ENCODE measurements at regions not wholly inside any gene's neighbourhood (a gene's known extent, or its start where the extent isn't known, plus 50 kb on each side); places are given as distances from the start of the nearest gene placed in this dataset.

DNA sequence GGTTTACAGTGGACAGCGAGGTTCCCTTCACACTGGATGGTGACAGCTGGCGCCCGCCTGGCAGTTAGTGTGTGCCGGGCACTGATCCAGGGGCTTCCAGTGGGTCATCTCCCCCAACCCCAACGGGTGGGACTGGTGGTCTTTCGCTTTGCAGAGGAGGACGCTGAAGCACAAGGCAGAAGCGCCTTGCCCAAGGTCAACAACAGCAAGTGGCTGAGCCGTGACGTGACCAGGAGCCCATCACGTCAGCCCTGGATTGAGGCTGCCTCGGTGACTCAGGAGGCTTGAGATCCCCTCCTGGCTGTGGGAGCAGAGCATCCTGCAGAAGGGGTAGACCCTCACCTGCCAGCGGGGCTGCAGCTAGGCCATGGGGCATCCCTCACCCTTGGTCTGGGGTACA, 215.3 kb downstream of the RBFOX3 start:
- Histone ChIP-seq H3K27ac (ENCODE audit: low read length) (no peak overlapping the region), H3K27me3 (ENCODE audit: insufficient read depth, low read length, poor library complexity) (peaks cover 23% of the 10 kb centered on the region), H3K9ac (ENCODE audit: low read depth, low read length) (no peak overlapping the region), H3K4me1 (ENCODE audit: insufficient read depth, low read length) (no peaks in the 10 kb centered on the region), H3K36me3 (ENCODE audit: insufficient read depth, low read length) (no peaks in the 10 kb centered on the region), H2AFZ (ENCODE audit: low read depth, low read length) (no peak overlapping the region), H3K4me3 (ENCODE audit: low read depth in 1 of 2, low read length in 2 of 2) (no peak overlapping the region), H3K79me2 (ENCODE audit: insufficient read depth, low read length) (no peaks in the 10 kb centered on the region), H3K4me2 (ENCODE audit: insufficient read depth, low read length) (no peak overlapping the region), H3K9me3 (ENCODE audit: insufficient read depth, low read length, severe bottlenecking) (no peaks in the 10 kb centered on the region), H4K20me1 (ENCODE audit: insufficient read depth, low read length) (peaks cover 24% of the 10 kb centered on the region)
- no peak for ATAC-seq (ENCODE audit: insufficient read depth, low read depth)
- no peak for TF ChIP-seq EZH2 (IDR thresholded peaks at IDR 0.05; ENCODE audit: borderline replicate concordance, low read depth, low read length, severe bottlenecking)
- TF ChIP-seq, protein P1, sequence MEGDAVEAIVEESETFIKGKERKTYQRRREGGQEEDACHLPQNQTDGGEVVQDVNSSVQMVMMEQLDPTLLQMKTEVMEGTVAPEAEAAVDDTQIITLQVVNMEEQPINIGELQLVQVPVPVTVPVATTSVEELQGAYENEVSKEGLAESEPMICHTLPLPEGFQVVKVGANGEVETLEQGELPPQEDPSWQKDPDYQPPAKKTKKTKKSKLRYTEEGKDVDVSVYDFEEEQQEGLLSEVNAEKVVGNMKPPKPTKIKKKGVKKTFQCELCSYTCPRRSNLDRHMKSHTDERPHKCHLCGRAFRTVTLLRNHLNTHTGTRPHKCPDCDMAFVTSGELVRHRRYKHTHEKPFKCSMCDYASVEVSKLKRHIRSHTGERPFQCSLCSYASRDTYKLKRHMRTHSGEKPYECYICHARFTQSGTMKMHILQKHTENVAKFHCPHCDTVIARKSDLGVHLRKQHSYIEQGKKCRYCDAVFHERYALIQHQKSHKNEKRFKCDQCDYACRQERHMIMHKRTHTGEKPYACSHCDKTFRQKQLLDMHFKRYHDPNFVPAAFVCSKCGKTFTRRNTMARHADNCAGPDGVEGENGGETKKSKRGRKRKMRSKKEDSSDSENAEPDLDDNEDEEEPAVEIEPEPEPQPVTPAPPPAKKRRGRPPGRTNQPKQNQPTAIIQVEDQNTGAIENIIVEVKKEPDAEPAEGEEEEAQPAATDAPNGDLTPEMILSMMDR (IDR thresholded peaks at IDR 0.05; ENCODE audit: borderline replicate concordance, extremely low read depth, low read length, poor library complexity, severe bottlenecking): no peak
- no peak for DNase-seq

DNA sequence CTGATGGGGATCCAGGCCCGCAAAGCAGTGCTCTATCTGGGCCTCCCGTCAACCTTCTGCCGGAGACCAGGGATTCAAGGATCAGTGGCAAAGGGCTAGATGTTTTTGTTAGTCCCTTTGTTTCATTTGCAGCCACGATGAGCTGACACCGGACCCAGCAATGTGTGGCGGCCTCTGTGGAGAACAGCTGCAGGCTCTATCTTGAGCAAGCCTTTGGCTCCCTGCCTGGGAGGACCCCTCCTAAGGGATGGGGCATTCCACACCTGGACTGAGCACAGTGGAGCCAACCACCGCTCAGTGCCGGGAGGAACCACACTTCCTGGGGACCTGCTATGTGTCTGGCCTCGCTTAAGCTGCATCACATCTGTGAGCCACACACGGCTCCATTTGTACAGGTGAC, 215.8 kb downstream of the RBFOX3 start:
- Histone ChIP-seq H3K4me1 (ENCODE audit: insufficient read depth, low read length) (no peaks in the 10 kb centered on the region), H3K79me2 (ENCODE audit: insufficient read depth, low read length) (no peaks in the 10 kb centered on the region), H3K27ac (ENCODE audit: low read length) (no peak overlapping the region), H3K27me3 (ENCODE audit: insufficient read depth, low read length, poor library complexity) (peaks cover 19% of the 10 kb centered on the region), H3K4me3 (ENCODE audit: low read depth in 1 of 2, low read length in 2 of 2) (no peak overlapping the region), H4K20me1 (ENCODE audit: insufficient read depth, low read length) (peaks cover 19% of the 10 kb centered on the region), H3K9ac (ENCODE audit: low read depth, low read length) (no peak overlapping the region), H3K9me3 (ENCODE audit: insufficient read depth, low read length, severe bottlenecking) (no peaks in the 10 kb centered on the region), H2AFZ (ENCODE audit: low read depth, low read length) (no peak overlapping the region), H3K4me2 (ENCODE audit: insufficient read depth, low read length) (no peak overlapping the region), H3K36me3 (ENCODE audit: insufficient read depth, low read length) (no peaks in the 10 kb centered on the region)
- ATAC-seq (ENCODE audit: insufficient read depth, low read depth): no peak
- DNase-seq: no peak
- TF ChIP-seq EZH2 (IDR thresholded peaks at IDR 0.05; ENCODE audit: borderline replicate concordance, low read depth, low read length, severe bottlenecking): no peak
- TF ChIP-seq, protein P1 (IDR thresholded peaks at IDR 0.05; ENCODE audit: borderline replicate concordance, extremely low read depth, low read length, poor library complexity, severe bottlenecking): no peak

DNA sequence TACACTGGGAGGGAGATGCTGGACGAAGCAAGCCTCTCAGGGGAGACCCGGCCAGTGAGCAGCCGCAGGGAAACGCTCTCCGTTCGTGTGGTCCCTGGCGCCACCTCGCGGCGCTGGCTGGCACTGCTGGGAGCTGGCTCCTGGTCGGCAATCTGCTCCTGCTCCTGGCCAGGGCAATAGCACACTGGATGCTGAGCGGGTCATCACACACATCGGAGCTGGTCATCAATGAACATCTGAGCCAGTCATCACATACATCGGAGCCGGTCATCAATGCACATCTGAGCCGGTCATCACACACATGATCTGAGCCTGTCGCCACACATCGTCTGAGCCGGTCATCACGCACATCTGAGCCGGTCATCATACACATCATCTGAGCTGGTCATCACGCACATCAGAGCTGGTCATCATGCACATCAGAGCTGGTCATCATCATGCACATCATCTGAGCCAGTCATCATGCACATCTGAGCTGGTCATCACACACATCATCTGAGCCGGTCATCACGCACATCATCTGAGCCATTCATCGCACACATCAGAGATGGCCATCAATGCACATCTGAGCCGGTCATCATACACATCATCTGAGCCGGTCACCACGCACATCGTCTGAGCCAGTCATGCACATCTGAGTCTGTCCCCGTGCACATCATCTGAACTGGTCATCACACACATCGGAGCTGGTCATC, 217.3 kb downstream of the RBFOX3 start:
- Histone ChIP-seq H3K79me2 (ENCODE audit: insufficient read depth, low read length) (no peaks in the 10 kb centered on the region), H3K27ac (ENCODE audit: low read length) (no peak overlapping the region), H3K4me1 (ENCODE audit: insufficient read depth, low read length) (no peaks in the 10 kb centered on the region), H3K9ac (ENCODE audit: low read depth, low read length) (no peak overlapping the region), H3K27me3 (ENCODE audit: insufficient read depth, low read length, poor library complexity) (peaks cover 16% of the 10 kb centered on the region), H3K4me2 (ENCODE audit: insufficient read depth, low read length) (no peak overlapping the region), H3K9me3 (ENCODE audit: insufficient read depth, low read length, severe bottlenecking) (no peaks in the 10 kb centered on the region), H3K4me3 (ENCODE audit: low read depth in 1 of 2, low read length in 2 of 2) (no peak overlapping the region), H2AFZ (ENCODE audit: low read depth, low read length) (no peak overlapping the region), H3K36me3 (ENCODE audit: insufficient read depth, low read length) (no peaks in the 10 kb centered on the region), H4K20me1 (ENCODE audit: insufficient read depth, low read length) (peaks cover 20% of the 10 kb centered on the region)
- peak; percentile 78 for ATAC-seq (ENCODE audit: insufficient read depth, low read depth)
- peak; percentile 71 for DNase-seq
- TF ChIP-seq, protein P1 (IDR thresholded peaks at IDR 0.05; ENCODE audit: borderline replicate concordance, extremely low read depth, low read length, poor library complexity, severe bottlenecking): peak; percentile 94
- TF ChIP-seq EZH2 (IDR thresholded peaks at IDR 0.05; ENCODE audit: borderline replicate concordance, low read depth, low read length, severe bottlenecking): no peak

Data from DND-41 (cell line).